HCT116 (cell line): ENCODE measurements at regions not wholly inside any gene's neighbourhood (a gene's known extent, or its start where the extent isn't known, plus 50 kb on each side); places are given as distances from the start of the nearest gene placed in this dataset.

Experiments used
- ATAC-seq: fragments of 200-7000 bp; cut with Tn5 transposase; 2 replicates; pipeline ENCODE4 v1.9.1; 2020; ENCODE audit warnings: mild to moderate bottlenecking, moderate library complexity
- BruUV-seq: library from RNA; stranded (reverse); fragments of 400-500 nt; replicated peaks from 2 replicates; lab custom pipeline; 2021; lab: Mats Ljungman, UMichigan
- CTCF ChIA-PET: fragments of 300-600 bp; sonication (Branson Sonifier 250); formaldehyde crosslinking; loops from one replicate; lab custom pipeline; 2021; ENCODE audit warnings: antibody characterized with exemption; lab: Charles Lee
- POLR2A ChIA-PET: fragments of 300-600, 350-600 bp; sonication (Branson Sonifier 250); formaldehyde crosslinking; loops from one replicate; lab custom pipeline; 2021; ENCODE audit warnings: antibody characterized with exemption; lab: Charles Lee
- RAD21 ChIA-PET, 2 experiments: fragments of 300-600 bp; sonication (Branson Sonifier 250); formaldehyde crosslinking; loops; one replicate each; lab custom pipeline; 2023; ENCODE audit warnings: low total read pairs in 2 of 2; ENCODE audit not compliant: uncharacterized antibody in 2 of 2, unreplicated experiment in 2 of 2, low non-redundant PET in 1 of 2; lab: Charles Lee
- DNase-seq: peaks from one replicate; pipeline ENCODE4 v3.0.0-alpha.2; 2010; ENCODE audit warnings: low read depth, low spot score
- H2AFZ ChIP-seq: fragments of 200-600 bp; shearing (Covaris generic), sonication (generic); 2 replicates; pipeline ENCODE4 v1.6.1; 2017; ENCODE audit warnings: low read depth, mixed run types, mixed read lengths, antibody characterized with exemption, low read length; ENCODE audit not compliant: poor library complexity, severe bottlenecking
- H3K27ac ChIP-seq: 2 replicates; pipeline ENCODE4 v1.5.1; 2012; ENCODE audit warnings: low read depth, low read length
- H3K27me3 ChIP-seq: fragments of 200-600 bp; sonication (generic); 2 replicates; pipeline ENCODE4 v1.6.1; 2016; ENCODE audit warnings: mixed run types, low read length, mixed read lengths; ENCODE audit not compliant: insufficient read depth
- H3K36me3 ChIP-seq, 2 experiments: fragments of 200-500 bp in 1 of 2; fragments of 200-600 bp in 1 of 2; sonication (Bioruptor generic) in 1 of 2; sonication (generic) in 1 of 2; 2 replicates each; pipeline versions ENCODE4 v1.5.1 to v1.6.1; 2014 to 2016; ENCODE audit warnings: low read length in 2 of 2, inconsistent platforms in 1 of 2, mixed read lengths in 1 of 2, mixed run types in 1 of 2; ENCODE audit not compliant: insufficient read depth in 2 of 2, control insufficient read depth in 1 of 2
- H3K4me1 ChIP-seq, 2 experiments: fragments of 200-600 bp in 1 of 2; sonication (generic) in 1 of 2; 2 replicates each; pipeline versions ENCODE4 v1.5.1 to v1.6.1; 2012 to 2017; ENCODE audit warnings: low read length in 2 of 2, inconsistent platforms in 1 of 2, mild to moderate bottlenecking in 1 of 2, mixed read lengths in 1 of 2, mixed run types in 1 of 2, moderate library complexity in 1 of 2; ENCODE audit not compliant: insufficient read depth in 2 of 2, control insufficient read depth in 1 of 2
- H3K4me2 ChIP-seq: fragments of 200-600 bp; sonication (generic); 2 replicates; pipeline ENCODE4 v1.6.1; 2017; ENCODE audit warnings: mixed run types, low read length, mixed read lengths
- H3K4me3 ChIP-seq, 2 experiments: fragments of 200-600 bp in 1 of 2; sonication (generic) in 1 of 2; replicated peaks in 1 of 2; 2 replicates each; pipeline ENCODE4 v1.5.1; 2011 to 2016; ENCODE audit warnings: low read length in 2 of 2, control low read depth in 1 of 2, low read depth in 1 of 2, mild to moderate bottlenecking in 1 of 2, mixed read lengths in 1 of 2, mixed run types in 1 of 2
- H3K79me2 ChIP-seq: fragments of 200-600 bp; sonication (generic); 2 replicates; pipeline ENCODE4 v1.6.1; 2017; ENCODE audit warnings: mild to moderate bottlenecking, mixed run types, low read length, moderate library complexity, mixed read lengths; ENCODE audit not compliant: insufficient read depth
- H3K9ac ChIP-seq: fragments of 200-600 bp; sonication (generic); 2 replicates; pipeline ENCODE4 v1.6.1; 2016; ENCODE audit warnings: low read length, mixed read lengths
- H3K9me2 ChIP-seq: fragments of 200-600 bp; sonication (generic), shearing (Covaris generic); 2 replicates; pipeline ENCODE4 v1.6.1; 2017; ENCODE audit warnings: mixed run types, mild to moderate bottlenecking, moderate library complexity; ENCODE audit not compliant: insufficient read depth
- H3K9me3 ChIP-seq, 2 experiments: fragments of 200-500 bp in 1 of 2; fragments of 200-600 bp in 1 of 2; sonication (Bioruptor generic) in 1 of 2; sonication (generic) in 1 of 2; 2 replicates each; pipeline ENCODE4 v1.6.1; 2014 to 2017; ENCODE audit warnings: low read length in 2 of 2, mixed read lengths in 2 of 2, inconsistent platforms in 1 of 2, low read depth in 1 of 2, mild to moderate bottlenecking in 1 of 2, mixed run types in 1 of 2, moderate library complexity in 1 of 2; ENCODE audit not compliant: control insufficient read depth in 1 of 2, insufficient read depth in 1 of 2
- H4K20me1 ChIP-seq: fragments of 200-600 bp; sonication (generic), shearing (Covaris generic); 2 replicates; pipeline ENCODE4 v1.6.1; 2017; ENCODE audit warnings: mixed run types, mild to moderate bottlenecking, moderate library complexity; ENCODE audit not compliant: insufficient read depth
- ATF3 ChIP-seq: IDR thresholded peaks from 2 replicates; pipeline ENCODE4 v1.6.1; 2012
- CTCF ChIP-seq, 3 experiments: fragments of 200-600 bp in 1 of 3; sonication (generic) in 1 of 3; IDR thresholded peaks in 2 of 3; conservative IDR thresholded peaks in 1 of 3; 2 replicates each; pipeline ENCODE4 v1.5.1; 2012 to 2017; ENCODE audit warnings: low read depth in 2 of 3, low read length in 2 of 3, antibody characterized with exemption in 1 of 3, borderline replicate concordance in 1 of 3, control low read depth in 1 of 3, mild to moderate bottlenecking in 1 of 3, mixed read lengths in 1 of 3, mixed run types in 1 of 3, moderate library complexity in 1 of 3; ENCODE audit not compliant: insufficient read depth in 1 of 3
- EZH2 ChIP-seq: fragments of 200-600 bp; sonication (generic); IDR thresholded peaks from 2 replicates; pipeline ENCODE4 v1.6.1; 2017; ENCODE audit warnings: antibody characterized with exemption, mixed run types
- FOSL1 ChIP-seq: IDR thresholded peaks from 2 replicates; pipeline ENCODE4 v1.6.1; 2012; ENCODE audit warnings: low read depth
- POLR2A ChIP-seq: IDR thresholded peaks from 2 replicates; pipeline ENCODE4 v1.7.0; 2011; ENCODE audit warnings: borderline replicate concordance; ENCODE audit not compliant: insufficient read depth, insufficient read length; ENCODE audit errors: extremely low read depth
- POLR2AphosphoS5 ChIP-seq: IDR thresholded peaks from 2 replicates; pipeline ENCODE4 v1.6.1; 2011; ENCODE audit warnings: mild to moderate bottlenecking, low read depth, low read length, moderate library complexity
- SP1 ChIP-seq: IDR thresholded peaks from 2 replicates; pipeline ENCODE4 v1.6.1; 2012; ENCODE audit warnings: low read depth
- SRF ChIP-seq: IDR thresholded peaks from 2 replicates; pipeline ENCODE4 v1.6.1; 2012; ENCODE audit warnings: low read depth
- TCF7L2 ChIP-seq: IDR thresholded peaks from 2 replicates; pipeline ENCODE4 v1.7.0; 2011; ENCODE audit warnings: borderline replicate concordance, inconsistent platforms; ENCODE audit not compliant: insufficient read depth, insufficient read length; ENCODE audit errors: extremely low read depth
- ZBTB33 ChIP-seq: IDR thresholded peaks from 2 replicates; pipeline ENCODE4 v1.6.1; 2011; ENCODE audit warnings: mild to moderate bottlenecking, low read length, moderate library complexity; ENCODE audit not compliant: insufficient replicate concordance; ENCODE audit errors: extremely low read depth
- ZFX ChIP-seq: fragments of 450-650 bp; IDR thresholded peaks from 2 replicates; pipeline ENCODE4 v1.6.1; 2017
- intact Hi-C: fragments of 100-400 bp; cut with micrococcal nuclease; formaldehyde crosslinking; loops from 2 replicates; pipeline ENCODE4 v1.10.0; 2022

- Histone ChIP-seq H2AFZ (no peak overlapping the region), H3K79me2 (no peaks in the 10 kb centered on the region), H3K4me3 (no peak overlapping the region), H3K4me2 (no peak overlapping the region), H4K20me1 (no peaks in the 10 kb centered on the region), H3K9me3 (peaks cover 7 to 16% of the 10 kb centered on the region in 2 experiments; a peak in 2 of 4 replicates), H3K4me1 (no peaks in the 10 kb centered on the region), H3K9me2 (no peaks in the 10 kb centered on the region), H3K27ac (no peak overlapping the region), H3K27me3 (no peaks in the 10 kb centered on the region), H3K36me3 (no peaks in the 10 kb centered on the region), H3K9ac (no peak overlapping the region)
- BruUV-seq, result no TSS peak
- RAD21 ChIA-PET, result no interaction called here
- ATAC-seq (no peak), DNase-seq (no peak)
- CTCF ChIA-PET, result no interaction called here
- TF ChIP-seq SRF (no peak), ZBTB33 (no peak), TCF7L2 (no peak), EZH2 (no peak), POLR2AphosphoS5 (no peak), ZFX (no peak), CTCF (IDR thresholded peaks at IDR 0.05 in 2 of 3, conservative IDR thresholded peaks at IDR 0.05 in 1 of 3; ENCODE audit: borderline replicate concordance in 1 of 3, insufficient read depth in 1 of 3, low read depth in 2 of 3, low read length in 2 of 3) (no peak), POLR2A (no peak), FOSL1 (no peak), SP1 (no peak), ATF3 (no peak)
- POLR2A ChIA-PET, result no interaction called here
- intact Hi-C loops, result no loop called here
These were observed 938.9 kb downstream of the CDH11 start for GRCh38 chr16:64182985-64183384.
